Muscle of leg (tissue), 3 donors: ENCODE measurements at regions not wholly inside any gene's neighbourhood (a gene's known extent, or its start where the extent isn't known, plus 50 kb on each side); places are given as distances from the start of the nearest gene placed in this dataset.

Experiments
- DNase-seq: peaks from one replicate; pipeline ENCODE4 v3.0.0; 2013
- H3K27ac ChIP-seq: one replicate; pipeline ENCODE4 v1.5.1; 2013; ENCODE audit warnings: mild to moderate bottlenecking, low read length, control low read depth
- H3K27me3 ChIP-seq: one replicate; pipeline ENCODE4 v1.6.1; 2013; ENCODE audit warnings: low read length; ENCODE audit not compliant: control insufficient read depth, insufficient read depth
- H3K36me3 ChIP-seq: one replicate; pipeline ENCODE4 v1.6.1; 2013; ENCODE audit warnings: low read length; ENCODE audit not compliant: control insufficient read depth, insufficient read depth
- H3K4me1 ChIP-seq: one replicate; pipeline ENCODE4 v1.6.1; 2013; ENCODE audit warnings: low read length; ENCODE audit not compliant: control insufficient read depth, insufficient read depth
- H3K4me3 ChIP-seq: one replicate; pipeline ENCODE4 v1.5.1; 2013; ENCODE audit warnings: low read length, control low read depth
- H3K9me3 ChIP-seq: replicated peaks from 2 replicates; pipeline ENCODE4 v1.6.1; 2013; ENCODE audit warnings: low read depth, low read length; ENCODE audit not compliant: control insufficient read depth
- WGBS: methylation state at CpG from one replicate; pipeline ENCODE4 v1.1.5; 2013; ENCODE audit warnings: missing lambda C conversion rate; ENCODE audit not compliant: insufficient coverage; 5-methylcytosine and 5-hydroxymethylcytosine counted together

- no peaks in the 10 kb centered on the region for H3K4me1 ChIP-seq
- peaks cover 7% of the 10 kb centered on the region for H3K27me3 ChIP-seq
- WGBS, result 40% methylated on average over 1 of the region's 3 CpGs
- no peaks in the 10 kb centered on the region for H3K9me3 ChIP-seq
- H3K36me3 ChIP-seq, result no peaks in the 10 kb centered on the region
- no peak overlapping the region for H3K27ac ChIP-seq
- no peak overlapping the region for H3K4me3 ChIP-seq
- no peak for DNase-seq
Measured at GRCh38 chrX:113726009-113726408, 857.9 kb upstream of the HTR2C start.

- Histone ChIP-seq H3K27ac (no peak overlapping the region), H3K36me3 (no peaks in the 10 kb centered on the region), H3K9me3 (no peaks in the 10 kb centered on the region), H3K27me3 (peaks cover 23% of the 10 kb centered on the region), H3K4me1 (no peaks in the 10 kb centered on the region), H3K4me3 (no peak overlapping the region)
- WGBS, result 73% methylated on average over 3 of the region's 3 CpGs
- DNase-seq, result no peak
Measured at GRCh38 chrX:113699939-113700338, 859.3 kb upstream of the AMOT start.

DNA sequence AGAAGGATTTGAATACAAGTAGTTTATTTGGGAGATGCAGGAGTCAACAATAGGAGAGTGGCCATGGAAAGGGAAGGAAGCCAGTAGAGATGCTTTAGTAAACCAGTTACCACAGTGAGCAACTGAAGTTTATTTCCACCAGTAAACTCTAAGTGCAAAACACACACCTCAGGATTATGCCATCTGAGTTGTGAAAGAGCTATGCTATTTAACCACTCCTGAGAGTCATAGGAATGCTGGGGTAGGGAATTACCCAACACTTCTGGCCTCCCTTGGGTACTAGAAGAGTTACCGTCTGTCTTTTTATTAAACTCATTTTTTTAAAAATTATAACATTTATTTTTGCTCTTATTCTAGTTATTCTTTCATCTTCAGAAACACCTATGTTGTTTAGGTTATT lies 834.6 kb upstream of the AMOT start:
- Histone ChIP-seq H3K9me3 (no peaks in the 10 kb centered on the region), H3K4me3 (no peak overlapping the region), H3K27me3 (peaks cover 3% of the 10 kb centered on the region), H3K27ac (no peak overlapping the region), H3K36me3 (no peaks in the 10 kb centered on the region), H3K4me1 (no peaks in the 10 kb centered on the region)
- WGBS, result no CpG with 5 or more reads among the region's 1 CpG
- DNase-seq, result no peak

- Histone ChIP-seq H3K4me1 (no peaks in the 10 kb centered on the region), H3K9me3 (no peaks in the 10 kb centered on the region), H3K27ac (no peak overlapping the region), H3K36me3 (no peaks in the 10 kb centered on the region), H3K27me3 (peaks cover 2% of the 10 kb centered on the region), H3K4me3 (no peak overlapping the region)
- 43% methylated on average over 1 of the region's 2 CpGs for WGBS
- DNase-seq, result no peak
Measured at GRCh38 chrX:113651306-113651705, 810.7 kb upstream of the AMOT start.

DNA sequence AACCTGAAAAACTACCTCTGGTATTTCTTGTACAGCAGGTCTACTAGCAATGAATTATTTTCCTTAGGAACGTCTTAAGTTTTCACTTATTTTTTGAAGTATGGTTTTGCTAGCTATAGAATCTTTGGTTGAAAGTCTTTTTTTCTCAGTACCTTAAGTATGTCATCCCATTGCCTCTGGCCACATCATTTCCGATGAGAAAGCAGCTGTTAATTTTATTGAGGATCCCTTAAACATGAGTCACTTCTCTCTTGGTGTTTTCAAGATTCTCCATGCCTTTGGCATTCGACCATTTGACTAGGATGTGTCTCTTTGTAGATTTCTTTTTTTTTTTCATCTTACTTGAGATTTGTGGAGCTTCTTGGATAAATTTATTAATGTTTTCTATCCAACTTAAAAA lies 803.8 kb upstream of the AMOT start:
- WGBS, result no CpG with 5 or more reads among the region's 3 CpGs
- no peak for DNase-seq

GRCh38 chrX:113634565-113634964 lies 793.9 kb upstream of the AMOT start:
- Histone ChIP-seq H3K27ac (no peak overlapping the region), H3K9me3 (no peaks in the 10 kb centered on the region), H3K27me3 (peaks cover 2% of the 10 kb centered on the region), H3K4me1 (no peaks in the 10 kb centered on the region), H3K36me3 (no peaks in the 10 kb centered on the region), H3K4me3 (no peak overlapping the region)
- no peak for DNase-seq
- WGBS, result no CpG with 5 or more reads among the region's 2 CpGs

More for the DNA sequence above, 803.8 kb upstream of the AMOT start:
- Histone ChIP-seq H3K4me3 (no peak overlapping the region), H3K27ac (no peak overlapping the region), H3K4me1 (no peaks in the 10 kb centered on the region), H3K27me3 (no peaks in the 10 kb centered on the region), H3K9me3 (no peaks in the 10 kb centered on the region), H3K36me3 (no peaks in the 10 kb centered on the region)

- H3K9me3 ChIP-seq, result no peaks in the 10 kb centered on the region
- H3K4me1 ChIP-seq, result no peaks in the 10 kb centered on the region
- WGBS, result no CpG with 5 or more reads among the region's 3 CpGs
- H3K4me3 ChIP-seq, result no peak overlapping the region
- DNase-seq, result no peak
- peaks cover 9% of the 10 kb centered on the region for H3K27me3 ChIP-seq
- H3K27ac ChIP-seq, result no peak overlapping the region
- no peaks in the 10 kb centered on the region for H3K36me3 ChIP-seq
Measured at GRCh38 chrX:113629326-113629725, 788.7 kb upstream of the AMOT start.

DNA sequence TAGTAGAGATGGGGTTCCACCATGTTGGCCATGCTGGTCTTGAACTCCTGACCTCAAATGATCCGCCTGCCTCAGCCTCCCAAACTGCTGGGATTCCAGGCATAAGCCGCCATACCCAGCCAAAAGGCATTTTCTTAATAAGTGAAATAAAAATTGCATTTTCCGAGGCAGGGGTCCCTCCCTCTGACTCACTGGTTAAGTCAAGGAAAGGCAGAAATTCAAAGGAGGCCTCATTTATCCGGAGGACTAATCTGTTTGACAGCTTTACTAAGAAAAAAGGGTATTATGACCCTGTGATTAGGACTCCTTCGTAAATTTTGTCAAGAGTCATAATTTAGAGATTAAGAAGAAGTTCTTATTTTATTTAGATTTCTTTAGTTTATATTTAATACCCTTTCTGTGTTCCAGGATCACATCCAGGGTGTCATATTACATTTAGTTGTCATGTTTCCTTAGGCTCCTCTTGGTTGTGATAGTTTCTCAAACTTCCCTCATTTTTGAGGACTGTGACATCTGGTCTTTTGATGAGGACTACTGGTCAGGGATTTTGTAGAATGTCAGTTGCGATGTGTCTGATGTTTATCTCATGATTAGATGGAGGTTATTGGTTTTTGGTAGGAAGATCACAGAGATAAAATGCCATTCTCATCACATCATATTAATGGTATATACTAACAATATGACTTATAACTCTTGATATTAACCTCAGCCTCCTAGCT lies 753.7 kb upstream of the AMOT start:
- Histone ChIP-seq H3K9me3 (peaks cover 2% of the 10 kb centered on the region), H3K4me1 (no peaks in the 10 kb centered on the region), H3K27ac (no peak overlapping the region), H3K4me3 (no peak overlapping the region), H3K27me3 (peaks cover 10% of the 10 kb centered on the region), H3K36me3 (no peaks in the 10 kb centered on the region)
- DNase-seq, result no peak
- 40% methylated on average over 1 of the region's 6 CpGs for WGBS

DNA sequence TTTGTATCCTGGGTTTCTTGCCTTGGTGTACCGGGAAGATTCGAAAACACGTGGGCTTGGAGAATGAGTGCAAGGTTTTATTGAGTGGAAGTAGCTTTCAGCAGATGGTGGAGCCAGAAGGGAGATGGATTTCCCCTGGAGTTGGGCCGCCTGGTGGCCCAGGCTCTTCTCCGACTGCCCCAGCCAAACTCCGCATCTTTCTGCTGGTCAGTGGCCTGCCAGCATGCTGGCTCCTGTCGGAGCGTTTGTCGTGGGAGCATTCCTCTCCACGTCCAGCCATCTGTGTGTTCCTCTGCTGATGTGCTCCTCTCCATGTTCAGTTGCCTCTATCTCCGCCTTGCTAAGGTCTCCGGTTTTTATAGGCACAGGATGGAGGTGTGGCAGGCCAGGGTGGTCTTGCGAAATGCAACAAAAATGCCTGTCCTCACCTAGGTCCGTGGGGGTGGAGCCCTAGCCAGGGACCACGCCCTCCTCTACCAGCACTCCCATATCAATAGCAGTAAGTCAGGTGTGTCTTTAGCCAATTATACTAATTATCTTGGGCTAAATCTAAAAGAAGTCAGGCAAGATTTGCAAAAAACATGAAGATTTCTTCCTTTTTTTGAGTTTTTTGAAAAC lies 745.8 kb upstream of the AMOT start:
- no peaks in the 10 kb centered on the region for H3K36me3 ChIP-seq

DNA sequence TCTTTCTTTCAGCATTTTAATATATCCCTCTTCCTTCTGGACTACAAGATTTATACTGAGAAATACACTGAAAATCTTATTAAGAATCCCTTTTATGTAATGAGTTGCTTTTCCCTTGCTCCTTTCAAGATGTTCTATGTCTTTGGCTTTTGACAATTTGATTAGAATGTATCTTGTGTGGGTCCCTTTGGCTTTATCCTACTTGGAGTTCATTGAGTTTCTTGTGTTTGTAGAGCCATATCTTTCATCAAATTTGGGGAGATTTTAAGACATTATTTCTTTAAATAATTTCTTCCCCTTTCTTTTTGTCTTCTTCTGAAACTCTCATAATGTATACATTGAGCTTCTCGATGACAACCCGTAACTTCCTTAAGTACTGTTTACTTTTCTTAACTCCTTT lies 739.9 kb upstream of the AMOT start:
- Histone ChIP-seq H3K27ac (no peak overlapping the region), H3K4me1 (no peaks in the 10 kb centered on the region), H3K9me3 (peaks cover 7% of the 10 kb centered on the region), H3K36me3 (no peaks in the 10 kb centered on the region), H3K27me3 (peaks cover 3% of the 10 kb centered on the region), H3K4me3 (no peak overlapping the region)
- no peak for DNase-seq
- no CpG with 5 or more reads among the region's 2 CpGs for WGBS

More for the DNA sequence above, 745.8 kb upstream of the AMOT start:
- Histone ChIP-seq H3K4me1 (no peaks in the 10 kb centered on the region), H3K9me3 (peaks cover 3% of the 10 kb centered on the region), H3K27me3 (peaks cover 12% of the 10 kb centered on the region), H3K27ac (no peak overlapping the region), H3K4me3 (no peak overlapping the region)
- DNase-seq, result no peak
- 76% methylated on average over 7 of the region's 15 CpGs for WGBS
